K562 (cell line): ENCODE measurements at regions not wholly inside any gene's neighbourhood (a gene's known extent, or its start where the extent isn't known, plus 50 kb on each side); places are given as distances from the start of the nearest gene placed in this dataset.

Experiments
- ATAC-seq: fragments of 200-7000 bp; cut with Tn5 transposase; 3 replicates; pipeline ENCODE4 v1.9.1; 2020; ENCODE audit warnings: moderate library complexity
- BruUV-seq: library from RNA; stranded (reverse); fragments of 400-500 nt; replicated peaks from 2 replicates; lab custom pipeline; 2021; lab: Mats Ljungman, UMichigan
- CTCF ChIA-PET: fragments of 300-600 bp; formaldehyde crosslinking; extraction: SDS; loops from one replicate; lab custom pipeline; 2021; ENCODE audit warnings: low intra/inter-chr PET ratio; lab: Yijun Ruan, JAX
- POLR2A ChIA-PET: fragments of 300-600, 350-650 bp; sonication (Branson Sonifier 250); formaldehyde crosslinking; extraction: SDS; loops from one replicate; lab custom pipeline; 2021; ENCODE audit warnings: antibody characterized with exemption, inconsistent platforms; lab: Yijun Ruan, JAX
- DNase-seq, 4 experiments: peaks; one replicate each; pipeline versions ENCODE4 v3.0.0 to v3.0.0-alpha.2; 2011 to 2018; ENCODE audit warnings: low spot score in 3 of 4, mixed read lengths in 3 of 4; ENCODE audit errors: extremely low read depth in 1 of 4
- FAIRE-seq: peaks from 2 replicates; lab custom pipeline; 2011; peaks lifted over from hg19 to GRCh38; lab: Jason Lieb, UNC
- H2AFZ ChIP-seq: 2 replicates; pipeline ENCODE4 v1.6.0; 2011; ENCODE audit warnings: low read depth, low read length, control low read depth, inconsistent platforms
- H3K27ac ChIP-seq: fragments of 200-600 bp; 3 replicates; pipeline ENCODE4 v1.8.0; 2011; ENCODE audit warnings: low read depth, mild to moderate bottlenecking, control low read depth, inconsistent platforms, low read length, moderate library complexity, mixed read lengths; ENCODE audit errors: extremely low read depth
- H3K27me3 ChIP-seq, 2 experiments: fragments of 300-600 bp in 1 of 2; 2 replicates in 1 of 2; 3 replicates in 1 of 2; pipeline versions ENCODE4 v1.6.0 to v1.8.0; 2011; ENCODE audit warnings: inconsistent platforms in 2 of 2, low read length in 2 of 2, mild to moderate bottlenecking in 1 of 2, mixed read lengths in 1 of 2, moderate library complexity in 1 of 2; ENCODE audit not compliant: control insufficient read depth in 2 of 2, insufficient read depth in 2 of 2
- H3K36me3 ChIP-seq: fragments of 300-600 bp; 3 replicates; pipeline ENCODE4 v1.8.0; 2011; ENCODE audit warnings: mild to moderate bottlenecking, low read length, inconsistent platforms; ENCODE audit not compliant: control insufficient read depth, insufficient read depth
- H3K4me1 ChIP-seq, 2 experiments: fragments of 200-600 bp in 1 of 2; replicated peaks in 1 of 2; 2 replicates in 1 of 2; 3 replicates in 1 of 2; pipeline versions ENCODE4 v1.5.1 to v1.8.0; 2011; ENCODE audit warnings: inconsistent platforms in 2 of 2, low read length in 2 of 2, mild to moderate bottlenecking in 1 of 2, mixed read lengths in 1 of 2, moderate library complexity in 1 of 2; ENCODE audit not compliant: control insufficient read depth in 2 of 2, insufficient read depth in 2 of 2
- H3K4me2 ChIP-seq: 2 replicates; pipeline ENCODE4 v1.6.1; 2011; ENCODE audit warnings: low read length, control low read depth, inconsistent platforms, mixed read lengths; ENCODE audit not compliant: insufficient read depth
- H3K4me3 ChIP-seq: fragments of 200-600 bp; sonication (generic), shearing (Covaris generic); 2 replicates; pipeline ENCODE4 v1.5.1; 2016; ENCODE audit warnings: control low read depth, inconsistent platforms
- H3K79me2 ChIP-seq: fragments of 200-600 bp; 3 replicates; pipeline ENCODE4 v1.8.0; 2011; ENCODE audit warnings: low read length, inconsistent platforms; ENCODE audit not compliant: control insufficient read depth, insufficient read depth
- H3K9ac ChIP-seq, 2 experiments: 2 replicates each; pipeline versions ENCODE4 v1.6.0 to v1.6.1; 2011; ENCODE audit warnings: low read depth in 2 of 2, low read length in 2 of 2, control low read depth in 1 of 2, inconsistent platforms in 1 of 2, mild to moderate bottlenecking in 1 of 2, mixed read lengths in 1 of 2; ENCODE audit not compliant: insufficient read depth in 1 of 2
- H3K9me1 ChIP-seq: one replicate; pipeline ENCODE4 v1.6.0; 2011; ENCODE audit warnings: inconsistent platforms, mild to moderate bottlenecking, low read length, moderate library complexity; ENCODE audit not compliant: control insufficient read depth, insufficient read depth
- H3K9me3 ChIP-seq: replicated peaks from 2 replicates; pipeline ENCODE4 v1.5.1; 2011; ENCODE audit warnings: low read depth, low read length, inconsistent platforms; ENCODE audit not compliant: control insufficient read depth, insufficient read depth
- H4K20me1 ChIP-seq: replicated peaks from 2 replicates; pipeline ENCODE4 v1.6.1; 2011; ENCODE audit warnings: low read length, inconsistent platforms, mixed read lengths; ENCODE audit not compliant: control insufficient read depth, insufficient read depth
- ZNF143 ChIP-seq: sonication (generic); formaldehyde crosslinking; IDR thresholded peaks from 2 replicates; pipeline ENCODE4 v1.9.0; 2022; ENCODE audit warnings: mild to moderate bottlenecking, missing genetic modification reagents
- WGBS: fragments of 100-300 bp; shearing (Covaris generic); methylation state at CpG from one replicate; pipeline ENCODE4 v1.1.6; 2016; ENCODE audit warnings: low coverage, mixed read lengths; ENCODE audit not compliant: insufficient coverage; ENCODE audit errors: missing lambda C conversion rate; 5-methylcytosine and 5-hydroxymethylcytosine counted together
- in situ Hi-C: fragments of 300-500 bp; cut with MboI; formaldehyde crosslinking; loops from 4 replicates; pipeline ENCODE4 v1.15.0; 2018; ENCODE audit warnings: inconsistent platforms, mixed read lengths
- intact Hi-C: fragments of 100-400 bp; cut with micrococcal nuclease; formaldehyde crosslinking; loops from 2 replicates; pipeline ENCODE4 v1.14.2; 2022
- TF ChIP-seq, protein P1 (sequence below), 3 experiments: fragments of 200-800 bp in 1 of 3; fragments of 250-450 bp in 1 of 3; fragments of 450-650 bp in 1 of 3; sonication (Bioruptor Pico) in 1 of 3; sonication (Bioruptor generic) in 1 of 3; formaldehyde crosslinking in 1 of 3; IDR thresholded peaks; 2 replicates each; pipeline versions ENCODE4 v1.6.1 to v1.8.0; 2016 to 2022; ENCODE audit warnings: mild to moderate bottlenecking in 2 of 3, missing genetic modification characterization in 2 of 3, missing compliant biosample characterization in 1 of 3, moderate library complexity in 1 of 3

DNA sequence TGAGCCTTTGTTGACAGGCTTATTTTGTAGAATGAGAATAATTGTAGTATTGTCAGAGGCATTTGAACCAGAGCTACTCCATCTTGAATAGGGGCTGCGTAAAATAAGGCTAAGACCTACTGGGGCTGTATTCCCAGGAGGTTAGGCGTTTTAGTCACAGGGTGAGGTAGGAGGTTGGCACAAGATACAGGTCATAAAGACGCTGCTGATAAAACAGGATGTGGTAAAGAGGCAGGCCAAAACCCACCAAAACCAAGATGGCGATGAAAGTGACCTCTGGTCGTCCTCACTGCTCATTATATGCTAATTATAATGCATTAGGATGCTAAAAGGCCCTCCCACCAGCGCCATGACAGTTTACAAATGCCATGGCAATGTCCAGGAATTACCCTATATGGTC lies 82.7 kb downstream of the PFDN4 start:
- Histone ChIP-seq H3K9me1 (no peaks in the 10 kb centered on the region), H3K4me3 (no peak overlapping the region), H3K27me3 (no peaks in the 10 kb centered on the region), H3K4me2 (no peak overlapping the region), H3K9ac (no peak overlapping the region), H3K9me3 (no peaks in the 10 kb centered on the region), H4K20me1 (no peaks in the 10 kb centered on the region), H3K79me2 (no peaks in the 10 kb centered on the region), H3K4me1 (no peaks in the 10 kb centered on the region), H2AFZ (no peak overlapping the region), H3K36me3 (no peaks in the 10 kb centered on the region), H3K27ac (no peak overlapping the region)
- FAIRE-seq, result no peak
- in situ Hi-C loops (no loop called here), intact Hi-C loops (no loop called here)
- 4% methylated on average over 5 of the region's 6 CpGs for WGBS
- POLR2A ChIA-PET, result no interaction called here
- no peak for ATAC-seq
- DNase-seq, result no peak
- TF ChIP-seq ZNF143 (CRISPR knock-in tag), result no peak
- TF ChIP-seq, protein P1, sequence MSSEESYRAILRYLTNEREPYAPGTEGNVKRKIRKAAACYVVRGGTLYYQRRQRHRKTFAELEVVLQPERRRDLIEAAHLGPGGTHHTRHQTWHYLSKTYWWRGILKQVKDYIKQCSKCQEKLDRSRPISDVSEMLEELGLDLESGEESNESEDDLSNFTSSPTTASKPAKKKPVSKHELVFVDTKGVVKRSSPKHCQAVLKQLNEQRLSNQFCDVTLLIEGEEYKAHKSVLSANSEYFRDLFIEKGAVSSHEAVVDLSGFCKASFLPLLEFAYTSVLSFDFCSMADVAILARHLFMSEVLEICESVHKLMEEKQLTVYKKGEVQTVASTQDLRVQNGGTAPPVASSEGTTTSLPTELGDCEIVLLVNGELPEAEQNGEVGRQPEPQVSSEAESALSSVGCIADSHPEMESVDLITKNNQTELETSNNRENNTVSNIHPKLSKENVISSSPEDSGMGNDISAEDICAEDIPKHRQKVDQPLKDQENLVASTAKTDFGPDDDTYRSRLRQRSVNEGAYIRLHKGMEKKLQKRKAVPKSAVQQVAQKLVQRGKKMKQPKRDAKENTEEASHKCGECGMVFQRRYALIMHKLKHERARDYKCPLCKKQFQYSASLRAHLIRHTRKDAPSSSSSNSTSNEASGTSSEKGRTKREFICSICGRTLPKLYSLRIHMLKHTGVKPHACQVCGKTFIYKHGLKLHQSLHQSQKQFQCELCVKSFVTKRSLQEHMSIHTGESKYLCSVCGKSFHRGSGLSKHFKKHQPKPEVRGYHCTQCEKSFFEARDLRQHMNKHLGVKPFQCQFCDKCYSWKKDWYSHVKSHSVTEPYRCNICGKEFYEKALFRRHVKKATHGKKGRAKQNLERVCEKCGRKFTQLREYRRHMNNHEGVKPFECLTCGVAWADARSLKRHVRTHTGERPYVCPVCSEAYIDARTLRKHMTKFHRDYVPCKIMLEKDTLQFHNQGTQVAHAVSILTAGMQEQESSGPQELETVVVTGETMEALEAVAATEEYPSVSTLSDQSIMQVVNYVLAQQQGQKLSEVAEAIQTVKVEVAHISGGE (CRISPR knock-in tag; IDR thresholded peaks at IDR 0.05), result peak in 1 of 3 experiments; percentile 43; a peak in 1 of 6 replicates
- CTCF ChIA-PET, result no interaction called here
- no TSS peak for BruUV-seq
